SK-N-SH treated with all-trans-retinoic acid at 6 μM for 48 hours (cell line): ENCODE measurements at regions not wholly inside any gene's neighbourhood (a gene's known extent, or its start where the extent isn't known, plus 50 kb on each side); places are given as distances from the start of the nearest gene placed in this dataset.

Source experiments
- ATAC-seq: fragments of 200-7000 bp; cut with Tn5 transposase; 3 replicates; pipeline ENCODE4 v1.9.1; 2020; ENCODE audit warnings: mild to moderate bottlenecking, moderate library complexity
- ARNTL ChIP-seq: fragments of 450-650 bp; formaldehyde crosslinking; IDR thresholded peaks from 2 replicates; pipeline ENCODE4 v1.5.0; 2020; ENCODE audit warnings: low read depth, mild to moderate bottlenecking, moderate library complexity, borderline replicate concordance
- BACH2 ChIP-seq: fragments of 250-450 bp; sonication (Bioruptor Pico); IDR thresholded peaks from 2 replicates; pipeline ENCODE4 v1.9.0; 2021; ENCODE audit warnings: mild to moderate bottlenecking, borderline replicate concordance
- CSDC2 ChIP-seq: fragments of 250-450 bp; sonication (Bioruptor Pico); IDR thresholded peaks from 2 replicates; pipeline ENCODE4 v1.5.0; 2020; ENCODE audit warnings: mild to moderate bottlenecking, moderate library complexity
- ESRRG ChIP-seq: fragments of 250-450 bp; sonication (Bioruptor Pico); IDR thresholded peaks from 2 replicates; pipeline ENCODE4 v1.6.1; 2021; ENCODE audit warnings: mild to moderate bottlenecking
- GLIS3 ChIP-seq: fragments of 250-450 bp; sonication (Bioruptor Pico); IDR thresholded peaks from 2 replicates; pipeline ENCODE4 v1.5.0; 2020; ENCODE audit warnings: mild to moderate bottlenecking, moderate library complexity
- ISL1 ChIP-seq: fragments of 250-450 bp; sonication (Bioruptor Pico); IDR thresholded peaks from 2 replicates; pipeline ENCODE4 v2.1.2; 2022; ENCODE audit warnings: mild to moderate bottlenecking, moderate library complexity
- OSR1 ChIP-seq: fragments of 250-450 bp; sonication (Bioruptor Pico); IDR thresholded peaks from 2 replicates; pipeline ENCODE4 v1.8.0; 2022; ENCODE audit warnings: moderate library complexity, mild to moderate bottlenecking, inconsistent platforms
- PPARA ChIP-seq: fragments of 250-450 bp; sonication (Bioruptor Pico); IDR thresholded peaks from 2 replicates; pipeline ENCODE4 v1.5.0; 2020; ENCODE audit warnings: mild to moderate bottlenecking, borderline replicate concordance
- RARB ChIP-seq: fragments of 250-450 bp; sonication (Bioruptor Pico); IDR thresholded peaks from 2 replicates; pipeline ENCODE4 v1.8.0; 2021; ENCODE audit warnings: mild to moderate bottlenecking, moderate library complexity
- SNAI2 ChIP-seq: fragments of 250-450 bp; sonication (Bioruptor Pico); IDR thresholded peaks from 2 replicates; pipeline ENCODE4 v1.5.0; 2020; ENCODE audit warnings: mild to moderate bottlenecking, moderate library complexity
- TOX ChIP-seq: fragments of 250-450 bp; sonication (Bioruptor Pico); IDR thresholded peaks from 2 replicates; pipeline ENCODE4 v1.8.0; 2021; ENCODE audit warnings: mild to moderate bottlenecking, moderate library complexity, borderline replicate concordance
- ZC3H10 ChIP-seq: fragments of 250-450 bp; sonication (Bioruptor Pico); IDR thresholded peaks from 2 replicates; pipeline ENCODE4 v1.5.1; 2021; ENCODE audit warnings: mild to moderate bottlenecking, moderate library complexity
- ZFP3 ChIP-seq: fragments of 250-450 bp; sonication (Bioruptor Pico); IDR thresholded peaks from 2 replicates; pipeline ENCODE4 v1.5.0; 2020; ENCODE audit warnings: mild to moderate bottlenecking, moderate library complexity
- ZFP30 ChIP-seq: fragments of 450-650 bp; formaldehyde crosslinking; IDR thresholded peaks from 2 replicates; pipeline ENCODE4 v1.5.0; 2022; ENCODE audit warnings: mild to moderate bottlenecking, moderate library complexity
- ZNF565 ChIP-seq: fragments of 450-650 bp; formaldehyde crosslinking; conservative IDR thresholded peaks from 2 replicates; pipeline ENCODE4 v1.5.0; 2020; ENCODE audit warnings: low read depth, mild to moderate bottlenecking, moderate library complexity
- ZNF70 ChIP-seq: fragments of 450-650 bp; formaldehyde crosslinking; IDR thresholded peaks from 2 replicates; pipeline ENCODE4 v1.5.0; 2020; ENCODE audit warnings: mild to moderate bottlenecking, moderate library complexity
- ZNF8 ChIP-seq: fragments of 450-650 bp; formaldehyde crosslinking; IDR thresholded peaks from 2 replicates; pipeline ENCODE4 v1.5.0; 2020; ENCODE audit warnings: mild to moderate bottlenecking, moderate library complexity
- TF ChIP-seq, protein P1 (sequence below): fragments of 250-450 bp; sonication (Bioruptor Pico); IDR thresholded peaks from 2 replicates; pipeline ENCODE4 v1.8.0; 2021; ENCODE audit warnings: low read depth, mild to moderate bottlenecking, moderate library complexity, borderline replicate concordance
- TF ChIP-seq, protein P2 (sequence below): fragments of 250-450 bp; sonication (Bioruptor Pico); IDR thresholded peaks from 2 replicates; pipeline ENCODE4 v1.5.1; 2020; ENCODE audit warnings: low read depth, mild to moderate bottlenecking, moderate library complexity
- TF ChIP-seq, protein P3 (sequence below): fragments of 250-450 bp; sonication (Bioruptor Pico); IDR thresholded peaks from 2 replicates; pipeline ENCODE4 v1.8.0; 2020; ENCODE audit warnings: mild to moderate bottlenecking, moderate library complexity, borderline replicate concordance
- TF ChIP-seq, protein P4 (sequence below): fragments of 250-450 bp; sonication (Bioruptor Pico); IDR thresholded peaks from 2 replicates; pipeline ENCODE4 v1.5.0; 2020; ENCODE audit warnings: mild to moderate bottlenecking, moderate library complexity
- TF ChIP-seq, protein P5 (sequence below): fragments of 250-450 bp; sonication (Bioruptor Pico); IDR thresholded peaks from 2 replicates; pipeline ENCODE4 v1.5.1; 2021; ENCODE audit warnings: mild to moderate bottlenecking, moderate library complexity

DNA sequence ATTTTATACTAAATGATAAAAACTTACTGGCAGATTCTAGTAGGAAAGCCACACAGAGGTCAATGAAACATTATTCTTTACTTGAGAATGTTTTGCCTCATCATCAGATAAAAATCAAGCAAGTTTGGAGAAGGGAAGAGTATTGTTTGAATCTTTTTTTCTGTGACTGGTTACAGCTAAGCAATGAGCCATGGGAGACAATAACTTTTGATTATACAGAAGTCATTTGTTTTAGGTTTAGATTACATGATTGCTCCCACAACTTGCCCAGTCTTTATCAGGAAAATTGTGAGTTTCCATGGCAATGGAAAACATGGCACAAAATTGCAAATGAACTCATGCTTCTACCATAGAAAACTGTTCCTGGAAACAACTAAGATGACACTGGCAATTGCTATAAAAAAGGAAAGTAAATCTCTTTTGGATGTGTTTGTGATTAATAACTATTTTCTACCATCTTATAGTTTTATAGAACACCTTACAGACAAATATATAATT, 476.8 kb downstream of the MBD2 start:
- no peak for TF ChIP-seq OSR1 (CRISPR knock-in tag)
- no peak for TF ChIP-seq ZNF565 (CRISPR knock-in tag)
- no peak for TF ChIP-seq ZNF70 (CRISPR knock-in tag)
- no peak for TF ChIP-seq TOX
- no peak for TF ChIP-seq ZNF8
- no peak for TF ChIP-seq ZFP3 (CRISPR knock-in tag)
- no peak for TF ChIP-seq SNAI2 (CRISPR knock-in tag)
- no peak for TF ChIP-seq ARNTL (CRISPR knock-in tag)
- TF ChIP-seq, protein P1, sequence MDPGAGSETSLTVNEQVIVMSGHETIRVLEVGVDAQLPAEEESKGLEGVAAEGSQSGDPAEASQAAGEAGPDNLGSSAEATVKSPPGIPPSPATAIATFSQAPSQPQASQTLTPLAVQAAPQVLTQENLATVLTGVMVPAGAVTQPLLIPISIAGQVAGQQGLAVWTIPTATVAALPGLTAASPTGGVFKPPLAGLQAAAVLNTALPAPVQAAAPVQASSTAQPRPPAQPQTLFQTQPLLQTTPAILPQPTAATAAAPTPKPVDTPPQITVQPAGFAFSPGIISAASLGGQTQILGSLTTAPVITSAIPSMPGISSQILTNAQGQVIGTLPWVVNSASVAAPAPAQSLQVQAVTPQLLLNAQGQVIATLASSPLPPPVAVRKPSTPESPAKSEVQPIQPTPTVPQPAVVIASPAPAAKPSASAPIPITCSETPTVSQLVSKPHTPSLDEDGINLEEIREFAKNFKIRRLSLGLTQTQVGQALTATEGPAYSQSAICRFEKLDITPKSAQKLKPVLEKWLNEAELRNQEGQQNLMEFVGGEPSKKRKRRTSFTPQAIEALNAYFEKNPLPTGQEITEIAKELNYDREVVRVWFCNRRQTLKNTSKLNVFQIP (CRISPR knock-in tag): no peak
- TF ChIP-seq, protein P2, sequence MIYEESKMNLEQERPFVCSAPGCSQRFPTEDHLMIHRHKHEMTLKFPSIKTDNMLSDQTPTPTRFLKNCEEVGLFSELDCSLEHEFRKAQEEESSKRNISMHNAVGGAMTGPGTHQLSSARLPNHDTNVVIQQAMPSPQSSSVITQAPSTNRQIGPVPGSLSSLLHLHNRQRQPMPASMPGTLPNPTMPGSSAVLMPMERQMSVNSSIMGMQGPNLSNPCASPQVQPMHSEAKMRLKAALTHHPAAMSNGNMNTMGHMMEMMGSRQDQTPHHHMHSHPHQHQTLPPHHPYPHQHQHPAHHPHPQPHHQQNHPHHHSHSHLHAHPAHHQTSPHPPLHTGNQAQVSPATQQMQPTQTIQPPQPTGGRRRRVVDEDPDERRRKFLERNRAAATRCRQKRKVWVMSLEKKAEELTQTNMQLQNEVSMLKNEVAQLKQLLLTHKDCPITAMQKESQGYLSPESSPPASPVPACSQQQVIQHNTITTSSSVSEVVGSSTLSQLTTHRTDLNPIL (CRISPR knock-in tag): no peak
- TF ChIP-seq, protein P3, sequence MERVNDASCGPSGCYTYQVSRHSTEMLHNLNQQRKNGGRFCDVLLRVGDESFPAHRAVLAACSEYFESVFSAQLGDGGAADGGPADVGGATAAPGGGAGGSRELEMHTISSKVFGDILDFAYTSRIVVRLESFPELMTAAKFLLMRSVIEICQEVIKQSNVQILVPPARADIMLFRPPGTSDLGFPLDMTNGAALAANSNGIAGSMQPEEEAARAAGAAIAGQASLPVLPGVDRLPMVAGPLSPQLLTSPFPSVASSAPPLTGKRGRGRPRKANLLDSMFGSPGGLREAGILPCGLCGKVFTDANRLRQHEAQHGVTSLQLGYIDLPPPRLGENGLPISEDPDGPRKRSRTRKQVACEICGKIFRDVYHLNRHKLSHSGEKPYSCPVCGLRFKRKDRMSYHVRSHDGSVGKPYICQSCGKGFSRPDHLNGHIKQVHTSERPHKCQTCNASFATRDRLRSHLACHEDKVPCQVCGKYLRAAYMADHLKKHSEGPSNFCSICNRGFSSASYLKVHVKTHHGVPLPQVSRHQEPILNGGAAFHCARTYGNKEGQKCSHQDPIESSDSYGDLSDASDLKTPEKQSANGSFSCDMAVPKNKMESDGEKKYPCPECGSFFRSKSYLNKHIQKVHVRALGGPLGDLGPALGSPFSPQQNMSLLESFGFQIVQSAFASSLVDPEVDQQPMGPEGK (CRISPR knock-in tag): no peak
- TF ChIP-seq, protein P4, sequence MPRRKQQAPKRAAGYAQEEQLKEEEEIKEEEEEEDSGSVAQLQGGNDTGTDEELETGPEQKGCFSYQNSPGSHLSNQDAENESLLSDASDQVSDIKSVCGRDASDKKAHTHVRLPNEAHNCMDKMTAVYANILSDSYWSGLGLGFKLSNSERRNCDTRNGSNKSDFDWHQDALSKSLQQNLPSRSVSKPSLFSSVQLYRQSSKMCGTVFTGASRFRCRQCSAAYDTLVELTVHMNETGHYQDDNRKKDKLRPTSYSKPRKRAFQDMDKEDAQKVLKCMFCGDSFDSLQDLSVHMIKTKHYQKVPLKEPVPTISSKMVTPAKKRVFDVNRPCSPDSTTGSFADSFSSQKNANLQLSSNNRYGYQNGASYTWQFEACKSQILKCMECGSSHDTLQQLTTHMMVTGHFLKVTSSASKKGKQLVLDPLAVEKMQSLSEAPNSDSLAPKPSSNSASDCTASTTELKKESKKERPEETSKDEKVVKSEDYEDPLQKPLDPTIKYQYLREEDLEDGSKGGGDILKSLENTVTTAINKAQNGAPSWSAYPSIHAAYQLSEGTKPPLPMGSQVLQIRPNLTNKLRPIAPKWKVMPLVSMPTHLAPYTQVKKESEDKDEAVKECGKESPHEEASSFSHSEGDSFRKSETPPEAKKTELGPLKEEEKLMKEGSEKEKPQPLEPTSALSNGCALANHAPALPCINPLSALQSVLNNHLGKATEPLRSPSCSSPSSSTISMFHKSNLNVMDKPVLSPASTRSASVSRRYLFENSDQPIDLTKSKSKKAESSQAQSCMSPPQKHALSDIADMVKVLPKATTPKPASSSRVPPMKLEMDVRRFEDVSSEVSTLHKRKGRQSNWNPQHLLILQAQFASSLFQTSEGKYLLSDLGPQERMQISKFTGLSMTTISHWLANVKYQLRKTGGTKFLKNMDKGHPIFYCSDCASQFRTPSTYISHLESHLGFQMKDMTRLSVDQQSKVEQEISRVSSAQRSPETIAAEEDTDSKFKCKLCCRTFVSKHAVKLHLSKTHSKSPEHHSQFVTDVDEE (CRISPR knock-in tag): no peak
- no peak for TF ChIP-seq RARB (CRISPR knock-in tag)

DNA sequence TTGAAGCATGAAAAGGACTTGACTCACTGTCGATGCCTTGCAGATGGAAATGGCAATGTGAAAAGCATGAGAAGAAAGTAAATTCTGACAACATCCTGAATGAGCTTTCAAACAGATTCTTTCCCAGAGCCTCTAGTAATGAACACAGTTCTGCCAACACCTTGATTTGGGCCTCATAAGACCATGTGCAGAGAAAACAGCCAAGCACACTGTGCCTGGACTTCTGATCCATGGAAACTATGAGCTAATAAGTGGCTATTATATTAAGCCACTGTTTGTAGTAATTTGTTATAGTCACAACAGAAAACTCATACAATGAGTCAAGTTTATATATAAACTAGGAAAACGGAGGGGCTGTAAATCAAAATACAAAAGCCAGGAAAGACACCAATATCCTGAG, 477.3 kb downstream of the MBD2 start:
- ATAC-seq: no peak
- TF ChIP-seq, protein P2 (CRISPR knock-in tag): no peak
- no peak for TF ChIP-seq RARB (CRISPR knock-in tag)
- TF ChIP-seq, protein P3 (CRISPR knock-in tag): no peak
- TF ChIP-seq, protein P5, sequence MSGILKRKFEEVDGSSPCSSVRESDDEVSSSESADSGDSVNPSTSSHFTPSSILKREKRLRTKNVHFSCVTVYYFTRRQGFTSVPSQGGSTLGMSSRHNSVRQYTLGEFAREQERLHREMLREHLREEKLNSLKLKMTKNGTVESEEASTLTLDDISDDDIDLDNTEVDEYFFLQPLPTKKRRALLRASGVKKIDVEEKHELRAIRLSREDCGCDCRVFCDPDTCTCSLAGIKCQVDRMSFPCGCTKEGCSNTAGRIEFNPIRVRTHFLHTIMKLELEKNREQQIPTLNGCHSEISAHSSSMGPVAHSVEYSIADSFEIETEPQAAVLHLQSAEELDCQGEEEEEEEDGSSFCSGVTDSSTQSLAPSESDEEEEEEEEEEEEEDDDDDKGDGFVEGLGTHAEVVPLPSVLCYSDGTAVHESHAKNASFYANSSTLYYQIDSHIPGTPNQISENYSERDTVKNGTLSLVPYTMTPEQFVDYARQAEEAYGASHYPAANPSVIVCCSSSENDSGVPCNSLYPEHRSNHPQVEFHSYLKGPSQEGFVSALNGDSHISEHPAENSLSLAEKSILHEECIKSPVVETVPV: no peak
- no peak for TF ChIP-seq PPARA (CRISPR knock-in tag)
- TF ChIP-seq ZFP30 (CRISPR knock-in tag): no peak
- no peak for TF ChIP-seq CSDC2 (CRISPR knock-in tag)
- no peak for TF ChIP-seq SNAI2 (CRISPR knock-in tag)
- TF ChIP-seq TOX: no peak
- no peak for TF ChIP-seq ZC3H10 (CRISPR knock-in tag)
- no peak for TF ChIP-seq BACH2 (CRISPR knock-in tag)
- TF ChIP-seq OSR1 (CRISPR knock-in tag): no peak
- TF ChIP-seq ISL1 (CRISPR knock-in tag): no peak
- TF ChIP-seq, protein P4 (CRISPR knock-in tag): no peak
- no peak for TF ChIP-seq ESRRG (CRISPR knock-in tag)
- TF ChIP-seq, protein P1 (CRISPR knock-in tag): no peak
- no peak for TF ChIP-seq GLIS3

More for the DNA sequence above, 476.8 kb downstream of the MBD2 start:
- no peak for ATAC-seq
